SU-DHL-6 (cell line): ENCODE measurements at regions not wholly inside any gene's neighbourhood (a gene's known extent, or its start where the extent isn't known, plus 50 kb on each side); places are given as distances from the start of the nearest gene placed in this dataset.

Source experiments
- EZH2phosphoT487 ChIP-seq: fragments of 200-600 bp; sonication (generic), shearing (Covaris generic); conservative IDR thresholded peaks from 2 replicates; pipeline ENCODE4 v1.6.1; 2018; ENCODE audit warnings: mild to moderate bottlenecking, antibody characterized with exemption, low read length, moderate library complexity, mixed read lengths
- TF ChIP-seq, protein P1 (sequence below): fragments of 200-600 bp; sonication (generic); IDR thresholded peaks from one replicate; pipeline ENCODE4 v1.5.1; 2017; ENCODE audit warnings: antibody characterized with exemption, mild to moderate bottlenecking, low read length, moderate library complexity; ENCODE audit not compliant: insufficient read depth, poor library complexity, severe bottlenecking

DNA sequence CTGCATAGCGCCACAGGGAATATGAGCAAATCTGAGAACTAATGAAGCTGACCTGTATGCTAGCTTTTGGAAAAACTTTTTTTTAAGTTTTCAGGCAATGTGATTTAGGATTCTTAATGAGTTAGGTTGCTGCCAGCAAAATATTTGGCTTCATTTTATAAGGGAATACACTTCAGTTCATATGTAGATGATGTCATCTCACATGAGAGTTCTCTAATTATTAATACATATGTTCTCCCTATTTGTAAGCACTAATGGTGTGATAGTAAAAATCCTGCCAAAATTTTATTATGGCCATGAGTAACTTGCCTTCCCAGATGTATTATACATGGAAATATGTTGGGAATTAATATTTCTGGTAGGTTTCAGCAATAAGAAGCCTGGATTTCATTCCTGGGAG is 573.8 kb downstream of the EPM2A start:
- TF ChIP-seq, protein P1, sequence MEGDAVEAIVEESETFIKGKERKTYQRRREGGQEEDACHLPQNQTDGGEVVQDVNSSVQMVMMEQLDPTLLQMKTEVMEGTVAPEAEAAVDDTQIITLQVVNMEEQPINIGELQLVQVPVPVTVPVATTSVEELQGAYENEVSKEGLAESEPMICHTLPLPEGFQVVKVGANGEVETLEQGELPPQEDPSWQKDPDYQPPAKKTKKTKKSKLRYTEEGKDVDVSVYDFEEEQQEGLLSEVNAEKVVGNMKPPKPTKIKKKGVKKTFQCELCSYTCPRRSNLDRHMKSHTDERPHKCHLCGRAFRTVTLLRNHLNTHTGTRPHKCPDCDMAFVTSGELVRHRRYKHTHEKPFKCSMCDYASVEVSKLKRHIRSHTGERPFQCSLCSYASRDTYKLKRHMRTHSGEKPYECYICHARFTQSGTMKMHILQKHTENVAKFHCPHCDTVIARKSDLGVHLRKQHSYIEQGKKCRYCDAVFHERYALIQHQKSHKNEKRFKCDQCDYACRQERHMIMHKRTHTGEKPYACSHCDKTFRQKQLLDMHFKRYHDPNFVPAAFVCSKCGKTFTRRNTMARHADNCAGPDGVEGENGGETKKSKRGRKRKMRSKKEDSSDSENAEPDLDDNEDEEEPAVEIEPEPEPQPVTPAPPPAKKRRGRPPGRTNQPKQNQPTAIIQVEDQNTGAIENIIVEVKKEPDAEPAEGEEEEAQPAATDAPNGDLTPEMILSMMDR = no peak
- no peak for TF ChIP-seq EZH2phosphoT487
